ENCODE measurements at regions not wholly inside any gene's neighbourhood (a gene's known extent, or its start where the extent isn't known, plus 50 kb on each side); places are given as distances from the start of the nearest gene placed in this dataset.

DNA sequence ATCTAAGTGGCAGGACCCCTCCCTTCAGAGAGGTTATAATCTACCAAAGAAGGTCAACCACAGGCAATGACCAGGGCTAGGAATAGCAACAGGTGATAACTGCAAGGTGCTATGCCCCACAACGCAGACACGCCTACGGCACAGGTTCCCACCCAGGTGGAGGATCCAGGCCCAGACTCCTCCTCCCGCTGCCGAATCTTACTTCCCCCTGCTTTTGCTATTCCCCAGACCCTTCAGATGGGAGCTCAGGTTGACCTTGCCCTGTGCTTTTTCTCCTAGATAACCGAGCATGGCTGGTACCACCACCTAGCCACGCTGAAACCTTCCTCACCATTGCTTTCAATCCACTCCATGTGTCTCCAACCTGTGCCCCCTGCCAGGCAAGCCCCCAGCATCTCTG is 142.2 kb upstream of the IGF1R start:
- TF ChIP-seq ARNTL (CRISPR knock-in tag; IDR thresholded peaks at IDR 0.05; ENCODE audit: borderline replicate concordance, low read depth) (no peak), ZNF8 (CRISPR knock-in tag; IDR thresholded peaks at IDR 0.05) (no peak), ZC3H10 (CRISPR knock-in tag; IDR thresholded peaks at IDR 0.05) (no peak), ZFP3 (CRISPR knock-in tag; IDR thresholded peaks at IDR 0.05) (no peak), ISL1 (CRISPR knock-in tag; IDR thresholded peaks at IDR 0.05) (no peak), BACH2 (CRISPR knock-in tag; IDR thresholded peaks at IDR 0.05; ENCODE audit: borderline replicate concordance) (no peak), OSR1 (CRISPR knock-in tag; IDR thresholded peaks at IDR 0.05) (no peak), PPARA (CRISPR knock-in tag; IDR thresholded peaks at IDR 0.05; ENCODE audit: borderline replicate concordance) (no peak)
- TF ChIP-seq, protein P1, sequence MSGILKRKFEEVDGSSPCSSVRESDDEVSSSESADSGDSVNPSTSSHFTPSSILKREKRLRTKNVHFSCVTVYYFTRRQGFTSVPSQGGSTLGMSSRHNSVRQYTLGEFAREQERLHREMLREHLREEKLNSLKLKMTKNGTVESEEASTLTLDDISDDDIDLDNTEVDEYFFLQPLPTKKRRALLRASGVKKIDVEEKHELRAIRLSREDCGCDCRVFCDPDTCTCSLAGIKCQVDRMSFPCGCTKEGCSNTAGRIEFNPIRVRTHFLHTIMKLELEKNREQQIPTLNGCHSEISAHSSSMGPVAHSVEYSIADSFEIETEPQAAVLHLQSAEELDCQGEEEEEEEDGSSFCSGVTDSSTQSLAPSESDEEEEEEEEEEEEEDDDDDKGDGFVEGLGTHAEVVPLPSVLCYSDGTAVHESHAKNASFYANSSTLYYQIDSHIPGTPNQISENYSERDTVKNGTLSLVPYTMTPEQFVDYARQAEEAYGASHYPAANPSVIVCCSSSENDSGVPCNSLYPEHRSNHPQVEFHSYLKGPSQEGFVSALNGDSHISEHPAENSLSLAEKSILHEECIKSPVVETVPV (CRISPR knock-in tag; IDR thresholded peaks at IDR 0.05): no peak
- TF ChIP-seq, protein P2, sequence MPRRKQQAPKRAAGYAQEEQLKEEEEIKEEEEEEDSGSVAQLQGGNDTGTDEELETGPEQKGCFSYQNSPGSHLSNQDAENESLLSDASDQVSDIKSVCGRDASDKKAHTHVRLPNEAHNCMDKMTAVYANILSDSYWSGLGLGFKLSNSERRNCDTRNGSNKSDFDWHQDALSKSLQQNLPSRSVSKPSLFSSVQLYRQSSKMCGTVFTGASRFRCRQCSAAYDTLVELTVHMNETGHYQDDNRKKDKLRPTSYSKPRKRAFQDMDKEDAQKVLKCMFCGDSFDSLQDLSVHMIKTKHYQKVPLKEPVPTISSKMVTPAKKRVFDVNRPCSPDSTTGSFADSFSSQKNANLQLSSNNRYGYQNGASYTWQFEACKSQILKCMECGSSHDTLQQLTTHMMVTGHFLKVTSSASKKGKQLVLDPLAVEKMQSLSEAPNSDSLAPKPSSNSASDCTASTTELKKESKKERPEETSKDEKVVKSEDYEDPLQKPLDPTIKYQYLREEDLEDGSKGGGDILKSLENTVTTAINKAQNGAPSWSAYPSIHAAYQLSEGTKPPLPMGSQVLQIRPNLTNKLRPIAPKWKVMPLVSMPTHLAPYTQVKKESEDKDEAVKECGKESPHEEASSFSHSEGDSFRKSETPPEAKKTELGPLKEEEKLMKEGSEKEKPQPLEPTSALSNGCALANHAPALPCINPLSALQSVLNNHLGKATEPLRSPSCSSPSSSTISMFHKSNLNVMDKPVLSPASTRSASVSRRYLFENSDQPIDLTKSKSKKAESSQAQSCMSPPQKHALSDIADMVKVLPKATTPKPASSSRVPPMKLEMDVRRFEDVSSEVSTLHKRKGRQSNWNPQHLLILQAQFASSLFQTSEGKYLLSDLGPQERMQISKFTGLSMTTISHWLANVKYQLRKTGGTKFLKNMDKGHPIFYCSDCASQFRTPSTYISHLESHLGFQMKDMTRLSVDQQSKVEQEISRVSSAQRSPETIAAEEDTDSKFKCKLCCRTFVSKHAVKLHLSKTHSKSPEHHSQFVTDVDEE (CRISPR knock-in tag; IDR thresholded peaks at IDR 0.05): no peak
- TF ChIP-seq, protein P3, sequence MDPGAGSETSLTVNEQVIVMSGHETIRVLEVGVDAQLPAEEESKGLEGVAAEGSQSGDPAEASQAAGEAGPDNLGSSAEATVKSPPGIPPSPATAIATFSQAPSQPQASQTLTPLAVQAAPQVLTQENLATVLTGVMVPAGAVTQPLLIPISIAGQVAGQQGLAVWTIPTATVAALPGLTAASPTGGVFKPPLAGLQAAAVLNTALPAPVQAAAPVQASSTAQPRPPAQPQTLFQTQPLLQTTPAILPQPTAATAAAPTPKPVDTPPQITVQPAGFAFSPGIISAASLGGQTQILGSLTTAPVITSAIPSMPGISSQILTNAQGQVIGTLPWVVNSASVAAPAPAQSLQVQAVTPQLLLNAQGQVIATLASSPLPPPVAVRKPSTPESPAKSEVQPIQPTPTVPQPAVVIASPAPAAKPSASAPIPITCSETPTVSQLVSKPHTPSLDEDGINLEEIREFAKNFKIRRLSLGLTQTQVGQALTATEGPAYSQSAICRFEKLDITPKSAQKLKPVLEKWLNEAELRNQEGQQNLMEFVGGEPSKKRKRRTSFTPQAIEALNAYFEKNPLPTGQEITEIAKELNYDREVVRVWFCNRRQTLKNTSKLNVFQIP (CRISPR knock-in tag; IDR thresholded peaks at IDR 0.05; ENCODE audit: borderline replicate concordance, low read depth): no peak
- TF ChIP-seq, protein P4, sequence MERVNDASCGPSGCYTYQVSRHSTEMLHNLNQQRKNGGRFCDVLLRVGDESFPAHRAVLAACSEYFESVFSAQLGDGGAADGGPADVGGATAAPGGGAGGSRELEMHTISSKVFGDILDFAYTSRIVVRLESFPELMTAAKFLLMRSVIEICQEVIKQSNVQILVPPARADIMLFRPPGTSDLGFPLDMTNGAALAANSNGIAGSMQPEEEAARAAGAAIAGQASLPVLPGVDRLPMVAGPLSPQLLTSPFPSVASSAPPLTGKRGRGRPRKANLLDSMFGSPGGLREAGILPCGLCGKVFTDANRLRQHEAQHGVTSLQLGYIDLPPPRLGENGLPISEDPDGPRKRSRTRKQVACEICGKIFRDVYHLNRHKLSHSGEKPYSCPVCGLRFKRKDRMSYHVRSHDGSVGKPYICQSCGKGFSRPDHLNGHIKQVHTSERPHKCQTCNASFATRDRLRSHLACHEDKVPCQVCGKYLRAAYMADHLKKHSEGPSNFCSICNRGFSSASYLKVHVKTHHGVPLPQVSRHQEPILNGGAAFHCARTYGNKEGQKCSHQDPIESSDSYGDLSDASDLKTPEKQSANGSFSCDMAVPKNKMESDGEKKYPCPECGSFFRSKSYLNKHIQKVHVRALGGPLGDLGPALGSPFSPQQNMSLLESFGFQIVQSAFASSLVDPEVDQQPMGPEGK (CRISPR knock-in tag; IDR thresholded peaks at IDR 0.05; ENCODE audit: borderline replicate concordance): no peak
